GM12864 (cell line): ENCODE measurements at regions not wholly inside any gene's neighbourhood (a gene's known extent, or its start where the extent isn't known, plus 50 kb on each side); places are given as distances from the start of the nearest gene placed in this dataset.

ENCODE experiments used
- DNase-seq: peaks from one replicate; pipeline ENCODE4 v3.0.0-alpha.2; 2011; ENCODE audit warnings: low read depth
- H3K4me3 ChIP-seq: 2 replicates; pipeline ENCODE4 v1.5.1; 2011; ENCODE audit warnings: mild to moderate bottlenecking, low read depth, low read length, control low read depth
- CTCF ChIP-seq: IDR thresholded peaks from 2 replicates; pipeline ENCODE4 v1.5.1; 2011; ENCODE audit warnings: low read depth, mild to moderate bottlenecking, moderate library complexity, low read length, control low read depth, inconsistent platforms; ENCODE audit errors: missing control alignments

- no peak overlapping the region for H3K4me3 ChIP-seq
- no peak for DNase-seq
- no peak for TF ChIP-seq CTCF
Measured at GRCh38 chr3:28780480-28780879, 431.9 kb upstream of the AZI2 start.

- no peak for TF ChIP-seq CTCF
- no peak overlapping the region for H3K4me3 ChIP-seq
- no peak for DNase-seq
Measured at GRCh38 chr3:28781053-28781452, 432.4 kb upstream of the AZI2 start.

GRCh38 chr3:28786446-28786845, 437.8 kb upstream of the AZI2 start:
- TF ChIP-seq CTCF = no peak
- DNase-seq = no peak
- H3K4me3 ChIP-seq = no peak overlapping the region

- TF ChIP-seq CTCF = no peak
- H3K4me3 ChIP-seq = no peak overlapping the region
- DNase-seq = no peak
Measured at GRCh38 chr3:28788571-28788970, 439.9 kb upstream of the AZI2 start.

GRCh38 chr3:28791713-28792255, 443.2 kb upstream of the AZI2 start:
- TF ChIP-seq CTCF = no peak
- H3K4me3 ChIP-seq = no peak overlapping the region
- DNase-seq = no peak

- TF ChIP-seq CTCF = no peak
- no peak for DNase-seq
- H3K4me3 ChIP-seq = no peak overlapping the region
Measured at GRCh38 chr3:28792604-28793003, 444.0 kb upstream of the AZI2 start.

- no peak overlapping the region for H3K4me3 ChIP-seq
- no peak for TF ChIP-seq CTCF
- DNase-seq = no peak
Measured at GRCh38 chr3:28799084-28799483, 450.5 kb upstream of the AZI2 start.
